ENCODE measurements at regions not wholly inside any gene's neighbourhood (a gene's known extent, or its start where the extent isn't known, plus 50 kb on each side); places are given as distances from the start of the nearest gene placed in this dataset.

DNA sequence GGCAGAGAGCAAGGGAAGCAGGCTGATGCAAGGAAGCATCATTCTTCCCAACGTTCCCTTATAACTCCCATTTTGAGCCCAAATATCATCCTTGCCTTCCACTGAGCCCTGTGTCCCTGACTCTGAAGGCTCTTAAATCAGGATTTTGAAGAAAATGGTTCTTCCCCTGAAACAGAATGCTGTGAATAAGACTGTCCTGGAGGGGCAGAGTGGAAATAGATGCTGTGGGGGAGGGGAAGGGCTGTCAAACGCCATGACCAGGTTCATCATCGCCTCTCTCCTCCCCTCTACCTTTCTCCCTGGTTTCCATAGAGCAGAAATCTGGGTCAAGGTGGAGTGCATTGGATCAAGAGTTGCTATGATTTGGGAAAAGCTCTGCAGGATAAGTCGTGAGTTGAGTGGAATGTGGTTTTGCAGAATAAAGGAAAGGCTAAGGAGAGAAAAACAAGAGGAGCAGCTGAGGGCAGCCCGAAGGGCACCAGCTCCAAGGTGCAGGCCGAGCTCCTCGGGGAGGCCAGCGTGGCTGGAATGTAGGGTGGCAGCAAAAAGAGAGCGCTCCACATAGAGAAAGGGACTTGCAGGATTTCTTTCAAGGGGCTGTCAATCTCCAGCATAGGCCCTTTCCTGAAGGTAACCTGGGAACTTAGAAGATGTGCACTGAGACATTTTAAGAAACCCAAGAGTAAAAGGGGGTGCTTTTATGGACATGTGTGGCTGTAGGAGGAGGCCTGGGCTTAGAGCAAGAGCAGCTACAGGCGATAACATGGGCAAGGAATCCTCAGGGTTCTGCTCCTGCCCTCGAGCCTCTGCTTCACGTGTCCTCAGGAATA is 120.8 kb upstream of the CDYL start:
- Mint-ChIP-seq H3K36me3 (ENCODE audit: low read depth) (no peaks in the 10 kb centered on the region), H3K4me1 (no peaks in the 10 kb centered on the region), H3K4me3 (no peak overlapping the region), H3K27me3 (peaks cover 11% of the 10 kb centered on the region), H3K9me3 (no peaks in the 10 kb centered on the region), H3K27ac (no peak overlapping the region)
- DNase-seq = no peak
- intact Hi-C loops (cut with micrococcal nuclease) = no loop called here

DNA sequence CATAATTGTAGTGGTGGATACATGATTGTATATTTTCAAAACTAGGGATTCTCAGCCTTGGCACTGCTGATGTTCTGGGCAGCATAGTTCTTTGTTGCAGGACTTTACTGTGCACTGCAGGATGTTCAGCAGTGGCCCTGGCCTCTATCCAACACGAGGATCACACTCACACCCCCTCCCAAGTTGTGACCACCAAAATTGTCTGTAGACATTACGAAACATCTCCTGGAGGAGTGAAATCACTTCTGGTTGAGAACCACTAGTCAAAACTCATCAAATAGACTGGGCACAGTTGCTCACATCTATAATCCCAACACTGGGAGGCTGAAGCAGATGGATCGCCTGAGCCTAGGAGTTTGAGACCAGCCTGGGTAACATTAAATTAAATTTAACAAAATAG is 123.1 kb upstream of the CDYL start:
- H3K9me3 Mint-ChIP-seq = peaks cover 4% of the 10 kb centered on the region

DNA sequence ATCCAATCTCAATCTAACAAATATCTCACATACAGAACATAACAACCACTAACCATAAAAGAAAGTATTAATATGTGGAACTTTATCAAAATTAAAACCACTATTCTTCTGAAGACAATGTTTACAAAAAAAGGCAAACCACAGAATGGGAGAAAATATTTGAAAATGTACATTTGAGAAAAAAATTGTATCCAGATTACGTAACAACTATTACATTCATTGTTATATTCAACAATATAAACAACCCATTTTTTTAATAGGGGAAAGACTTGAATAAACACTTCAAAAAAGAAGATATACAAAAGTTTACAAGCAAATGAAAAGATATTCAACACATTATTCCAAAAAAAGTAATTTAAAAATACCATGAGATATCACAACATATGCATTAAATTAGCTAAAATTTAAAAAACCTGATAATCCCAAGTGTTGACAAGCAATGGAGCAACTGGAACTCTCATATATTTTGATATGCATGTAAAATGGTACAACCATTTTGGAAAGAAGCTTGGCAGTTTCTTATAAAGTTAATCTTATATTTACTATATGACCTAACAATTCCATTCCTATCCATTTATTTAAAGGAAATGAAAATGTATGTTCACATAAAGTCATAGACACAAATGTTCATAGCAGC is 124.3 kb upstream of the CDYL start:
- peaks cover 4% of the 10 kb centered on the region for H3K9me3 Mint-ChIP-seq
- peaks cover 6% of the 10 kb centered on the region for H3K4me1 Mint-ChIP-seq
- no peak overlapping the region for H3K4me3 Mint-ChIP-seq
- H3K36me3 Mint-ChIP-seq (ENCODE audit: low read depth) = no peaks in the 10 kb centered on the region
- DNase-seq = no peak
- peaks cover 24% of the 10 kb centered on the region for H3K27me3 Mint-ChIP-seq
- intact Hi-C loops (cut with micrococcal nuclease) = no loop called here
- no peak overlapping the region for H3K27ac Mint-ChIP-seq

More for the DNA sequence above, 123.1 kb upstream of the CDYL start:
- Mint-ChIP-seq H3K4me1 (no peaks in the 10 kb centered on the region), H3K27ac (no peak overlapping the region), H3K27me3 (peaks cover 17% of the 10 kb centered on the region), H3K36me3 (ENCODE audit: low read depth) (no peaks in the 10 kb centered on the region), H3K4me3 (no peak overlapping the region)
- no peak for DNase-seq
- intact Hi-C loops (cut with micrococcal nuclease) = no loop called here

DNA sequence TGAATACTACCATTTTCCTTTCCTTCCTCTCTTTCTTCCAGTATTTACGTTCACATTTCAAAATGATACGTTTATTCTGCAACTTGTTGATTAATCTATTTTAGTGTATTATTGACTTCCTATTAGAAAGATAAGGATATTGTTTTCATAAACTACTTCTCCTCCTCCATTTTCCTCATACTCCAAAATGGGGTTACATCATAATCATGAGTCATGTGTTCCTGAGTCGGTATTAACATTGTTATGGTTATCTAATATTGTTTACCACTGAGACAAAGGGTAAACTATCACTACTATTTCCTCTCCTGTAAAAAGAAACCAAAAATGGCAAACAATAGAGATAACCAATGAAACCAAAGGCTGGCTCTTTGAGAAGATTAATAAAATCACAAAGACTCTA is 126.5 kb upstream of the CDYL start:
- Mint-ChIP-seq H3K27me3 (peaks cover 22% of the 10 kb centered on the region), H3K4me3 (no peak overlapping the region), H3K9me3 (peaks cover 4% of the 10 kb centered on the region), H3K27ac (no peak overlapping the region), H3K36me3 (ENCODE audit: low read depth) (no peaks in the 10 kb centered on the region), H3K4me1 (peaks cover 6% of the 10 kb centered on the region)
- intact Hi-C loops (cut with micrococcal nuclease) = no loop called here
- no peak for DNase-seq

DNA sequence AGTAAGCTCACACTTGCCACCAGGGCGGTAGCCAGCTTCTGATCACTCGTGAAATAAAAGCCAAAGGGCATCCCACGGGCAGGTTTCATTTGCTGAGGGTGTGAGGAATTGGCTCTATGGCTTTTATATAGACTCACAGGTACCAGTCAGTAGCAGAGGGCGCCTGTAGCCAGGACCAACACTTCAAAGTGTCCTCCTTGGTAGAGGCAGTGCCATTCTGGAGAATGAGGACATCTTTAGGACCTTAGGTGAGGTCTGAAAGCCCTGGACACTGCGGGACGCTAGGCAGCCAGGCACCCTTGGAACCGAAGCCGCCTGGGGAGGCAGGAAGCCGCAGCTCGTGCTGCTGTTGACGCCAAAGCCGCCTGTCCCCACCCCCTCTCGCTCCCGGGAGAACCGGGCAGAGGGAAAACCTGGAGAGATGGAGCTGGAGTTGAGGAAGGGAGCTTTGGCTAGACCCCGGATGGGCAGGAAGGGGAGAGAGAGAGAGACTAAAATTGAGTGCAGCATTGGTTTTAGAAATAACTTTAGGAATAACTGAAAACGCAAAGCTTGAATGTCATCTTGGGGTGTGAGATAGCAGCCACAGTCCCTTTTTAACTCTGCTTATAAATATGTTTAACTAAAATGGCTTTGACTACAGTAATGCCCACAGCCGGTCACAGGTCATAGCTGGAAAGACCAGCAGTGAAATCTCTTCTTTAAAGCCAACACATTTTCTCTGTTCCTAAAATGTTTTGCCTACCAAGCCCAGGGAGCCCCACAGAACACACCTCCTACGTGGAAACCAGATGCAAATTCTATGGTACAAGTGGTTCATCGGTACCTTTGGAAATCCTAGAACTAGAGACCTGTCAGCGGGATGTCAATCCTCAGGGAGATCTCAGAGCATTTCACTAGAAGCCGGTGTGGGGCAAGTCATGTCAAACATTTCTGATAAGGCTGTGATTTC is 128.5 kb upstream of the CDYL start:
- DNase-seq = peak; percentile 67
- peaks cover 6% of the 10 kb centered on the region for H3K4me1 Mint-ChIP-seq
- intact Hi-C loops (cut with micrococcal nuclease) = no loop called here
- H3K36me3 Mint-ChIP-seq (ENCODE audit: low read depth) = no peaks in the 10 kb centered on the region
- peak overlapping the region; percentile 62 for H3K4me3 Mint-ChIP-seq
- H3K27me3 Mint-ChIP-seq = peaks cover 26% of the 10 kb centered on the region
- peaks cover 7% of the 10 kb centered on the region for H3K9me3 Mint-ChIP-seq
- no peak overlapping the region for H3K27ac Mint-ChIP-seq

DNA sequence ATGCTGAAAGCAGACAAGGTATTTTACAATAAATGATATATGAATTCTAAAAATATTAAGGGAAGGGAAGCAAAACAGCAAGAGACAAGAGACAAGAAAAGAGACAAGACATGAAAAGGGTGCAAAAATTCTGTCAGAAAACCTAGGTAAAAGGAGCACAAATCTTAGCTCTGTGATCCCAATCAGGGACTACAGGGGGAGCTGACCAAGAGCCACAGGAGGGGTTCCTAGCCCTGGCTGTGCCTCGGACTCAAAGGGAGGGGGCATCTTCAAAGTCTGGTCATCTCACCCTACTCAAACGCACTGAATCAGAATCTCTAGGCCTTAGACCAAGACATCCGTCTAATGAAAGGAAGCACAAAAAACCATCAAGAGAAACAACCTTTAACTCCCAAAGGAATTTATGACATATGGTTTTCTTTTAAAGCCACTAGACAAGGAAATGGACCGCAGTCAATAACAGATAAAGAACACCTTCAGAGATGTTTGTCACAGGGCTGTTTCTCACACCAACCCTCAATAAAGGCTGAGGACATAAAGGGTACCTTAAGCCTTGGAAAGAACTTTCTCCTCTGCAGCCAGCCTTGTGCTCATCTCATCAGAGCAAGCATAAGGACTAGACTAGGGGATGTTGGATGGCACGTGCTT is 130.4 kb upstream of the CDYL start:
- H3K4me3 Mint-ChIP-seq = no peak overlapping the region
- no peak overlapping the region for H3K27ac Mint-ChIP-seq
- DNase-seq = no peak
- no peaks in the 10 kb centered on the region for H3K36me3 Mint-ChIP-seq (ENCODE audit: low read depth)
- H3K27me3 Mint-ChIP-seq = peaks cover 23% of the 10 kb centered on the region
- H3K9me3 Mint-ChIP-seq = peaks cover 7% of the 10 kb centered on the region
- H3K4me1 Mint-ChIP-seq = peaks cover 6% of the 10 kb centered on the region
- intact Hi-C loops (cut with micrococcal nuclease) = no loop called here

DNA sequence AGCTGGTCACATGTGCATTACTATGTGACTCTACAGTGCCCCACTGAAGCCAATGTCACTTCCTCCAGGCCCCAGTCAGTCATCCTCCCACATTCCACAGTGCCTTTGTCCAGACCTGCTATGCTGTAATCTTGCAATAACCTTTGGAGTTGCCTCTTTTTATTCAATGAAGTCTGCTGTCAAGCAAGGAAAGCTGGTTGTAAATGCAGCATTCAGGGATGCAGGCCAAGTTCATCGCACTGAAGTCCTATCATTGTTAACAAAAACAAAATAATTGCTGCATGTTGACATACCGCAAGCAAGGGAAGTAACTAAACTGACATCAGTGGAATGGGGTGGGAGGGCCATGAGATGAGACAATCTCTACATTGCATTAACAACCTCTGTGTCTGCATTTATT is 131.2 kb upstream of the CDYL start:
- intact Hi-C loops (cut with micrococcal nuclease) = no loop called here
- Mint-ChIP-seq H3K27ac (no peak overlapping the region), H3K4me1 (peaks cover 6% of the 10 kb centered on the region), H3K27me3 (peaks cover 21% of the 10 kb centered on the region), H3K9me3 (peaks cover 7% of the 10 kb centered on the region), H3K36me3 (ENCODE audit: low read depth) (no peaks in the 10 kb centered on the region), H3K4me3 (no peak overlapping the region)
- no peak for DNase-seq

DNA sequence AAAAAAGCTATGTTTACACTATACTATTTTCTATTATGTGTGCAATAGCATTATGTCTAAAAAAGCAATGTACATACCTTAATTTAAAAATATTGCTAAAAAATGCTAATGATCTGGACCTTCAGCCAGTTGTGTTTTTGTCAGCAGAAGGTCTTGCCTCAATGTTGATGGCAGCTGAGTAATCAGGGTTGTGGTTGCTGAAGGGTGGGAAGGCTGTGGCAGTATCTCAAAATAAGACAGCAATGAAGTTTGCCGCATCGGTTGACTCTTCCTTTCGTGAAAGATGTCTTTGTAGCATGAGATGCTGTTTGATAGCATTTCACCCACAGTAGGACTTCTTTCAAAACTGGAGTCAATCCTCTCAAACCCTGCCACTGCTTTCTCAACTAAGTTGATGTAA is 134.7 kb upstream of the CDYL start:
- no peak for DNase-seq
- H3K36me3 Mint-ChIP-seq (ENCODE audit: low read depth) = no peaks in the 10 kb centered on the region
- intact Hi-C loops (cut with micrococcal nuclease) = no loop called here
- H3K4me1 Mint-ChIP-seq = peaks cover 9% of the 10 kb centered on the region
- H3K27ac Mint-ChIP-seq = no peak overlapping the region
- H3K4me3 Mint-ChIP-seq = no peak overlapping the region
- peaks cover 11% of the 10 kb centered on the region for H3K9me3 Mint-ChIP-seq
- peaks cover 8% of the 10 kb centered on the region for H3K27me3 Mint-ChIP-seq

DNA sequence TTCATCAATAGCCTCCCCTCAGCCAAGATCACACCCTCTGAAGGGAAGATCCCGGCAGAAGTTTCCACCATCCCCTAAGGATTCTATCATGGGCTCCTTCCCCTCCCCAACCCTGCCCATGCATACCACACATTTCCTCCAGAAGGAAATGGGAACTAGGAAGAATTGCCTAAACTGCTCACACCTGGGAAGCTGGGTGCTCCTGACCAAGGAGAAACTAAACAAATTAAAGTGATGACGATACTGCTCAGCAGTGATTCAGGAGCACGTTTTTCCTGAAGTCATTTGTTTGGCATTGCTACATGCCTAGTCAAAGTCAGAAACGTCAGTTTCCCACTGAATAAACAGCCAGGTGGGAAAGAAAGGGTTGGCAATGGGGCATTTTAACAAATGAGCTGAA is 136.1 kb upstream of the CDYL start:
- intact Hi-C loops (cut with micrococcal nuclease) = no loop called here
- H3K4me3 Mint-ChIP-seq = no peak overlapping the region
- DNase-seq = no peak
- H3K27ac Mint-ChIP-seq = no peak overlapping the region
- no peaks in the 10 kb centered on the region for H3K36me3 Mint-ChIP-seq (ENCODE audit: low read depth)
- H3K9me3 Mint-ChIP-seq = peaks cover 11% of the 10 kb centered on the region
- H3K4me1 Mint-ChIP-seq = peaks cover 9% of the 10 kb centered on the region
- peaks cover 8% of the 10 kb centered on the region for H3K27me3 Mint-ChIP-seq

DNA sequence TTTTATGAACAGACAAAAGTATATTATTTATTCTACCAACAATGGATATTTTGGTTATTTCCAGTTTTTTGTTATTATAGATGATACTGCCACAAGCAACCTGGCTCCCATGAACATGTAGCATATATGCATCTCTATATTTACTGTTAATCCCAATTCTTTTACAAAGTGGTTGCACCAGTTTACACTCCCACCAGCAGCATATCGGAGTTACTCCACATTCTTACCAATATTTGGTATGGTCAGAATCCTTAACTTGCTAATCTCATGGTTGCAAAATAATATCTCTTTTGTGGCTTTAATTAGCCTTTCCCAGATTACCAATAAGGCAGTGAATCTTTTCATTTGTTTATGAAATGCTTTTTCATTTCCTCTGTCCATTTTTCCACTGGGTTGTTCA is 137.6 kb upstream of the CDYL start:
- intact Hi-C loops (cut with micrococcal nuclease) = loop anchor here (5.0 kb wide), 2 partner anchors 139 to 304 kb away; partner anchors contain the start of gene CDYL
- H3K27me3 Mint-ChIP-seq = peaks cover 8% of the 10 kb centered on the region
- peak overlapping the region; percentile 71 for H3K27ac Mint-ChIP-seq
- H3K36me3 Mint-ChIP-seq (ENCODE audit: low read depth) = no peaks in the 10 kb centered on the region
- peaks cover 11% of the 10 kb centered on the region for H3K9me3 Mint-ChIP-seq
- H3K4me3 Mint-ChIP-seq = no peak overlapping the region
- peaks cover 9% of the 10 kb centered on the region for H3K4me1 Mint-ChIP-seq
- no peak for DNase-seq

DNA sequence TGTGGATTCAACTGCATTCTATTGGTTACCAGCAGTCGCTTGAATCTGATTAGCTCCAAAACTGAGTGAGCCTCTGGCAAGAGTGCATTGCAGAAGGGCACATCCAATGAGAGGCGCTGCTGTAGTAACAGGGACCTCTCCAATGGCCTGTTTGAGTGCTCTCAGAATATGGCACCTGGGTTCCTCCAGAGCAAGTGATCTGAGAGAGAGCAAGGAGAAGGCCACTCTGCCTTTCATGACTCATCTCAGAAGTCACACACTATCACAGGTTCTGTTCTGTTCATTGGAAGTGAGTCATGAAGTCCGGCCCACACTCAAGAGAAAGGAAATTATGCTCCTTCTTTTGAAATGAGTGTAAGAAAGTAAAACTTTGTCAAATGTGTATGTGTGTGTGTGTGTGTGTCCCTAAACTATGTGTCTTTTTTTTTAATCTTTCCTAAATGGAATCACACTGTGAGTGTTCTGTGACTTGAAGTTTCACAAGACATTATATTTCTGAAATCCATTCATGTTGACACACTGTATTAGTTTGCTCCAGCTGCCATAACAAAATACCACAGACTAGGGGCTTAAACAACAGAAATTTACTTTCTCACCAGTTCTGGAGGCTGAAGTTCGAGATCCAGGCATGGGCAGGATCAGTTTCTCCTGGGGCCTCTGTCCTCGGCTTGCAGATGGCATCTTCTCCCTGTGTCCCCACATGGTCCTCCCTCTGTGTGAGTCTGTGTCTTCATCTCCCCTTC is 138.3 kb upstream of the CDYL start:
- Mint-ChIP-seq H3K36me3 (ENCODE audit: low read depth) (no peaks in the 10 kb centered on the region), H3K4me1 (peaks cover 9% of the 10 kb centered on the region), H3K9me3 (peaks cover 10% of the 10 kb centered on the region), H3K27me3 (peaks cover 6% of the 10 kb centered on the region), H3K27ac (peak overlapping the region; percentile 60), H3K4me3 (no peak overlapping the region)
- intact Hi-C loops (cut with micrococcal nuclease) = loop anchor here (5.0 kb wide), 2 partner anchors 139 to 304 kb away; partner anchors contain the start of gene CDYL
- peak; percentile 65 for DNase-seq

DNA sequence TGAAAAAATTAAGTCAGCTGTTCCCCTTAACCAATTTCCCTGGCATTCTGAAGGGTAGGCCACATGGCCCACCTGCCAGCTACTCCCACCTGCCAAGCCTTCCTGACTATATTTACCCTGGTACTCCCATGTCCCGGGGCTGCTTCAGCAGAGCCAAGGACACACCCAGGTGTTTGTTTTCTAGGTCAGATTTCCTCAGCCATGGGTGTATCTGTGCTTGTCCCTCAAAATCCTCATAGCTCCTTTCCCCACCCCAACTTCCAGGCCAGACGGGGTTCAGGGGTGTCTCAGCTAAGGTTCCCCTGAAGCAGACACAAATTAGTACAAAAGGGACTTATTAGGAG is 139.4 kb upstream of the CDYL start:
- intact Hi-C loops (cut with micrococcal nuclease) = loop anchor here (5.0 kb wide), 2 partner anchors 140 to 305 kb away; partner anchors contain the start of gene CDYL
- Mint-ChIP-seq H3K36me3 (ENCODE audit: low read depth) (no peaks in the 10 kb centered on the region), H3K9me3 (peaks cover 8% of the 10 kb centered on the region), H3K27ac (peak overlapping the region; percentile 56), H3K4me3 (no peak overlapping the region), H3K4me1 (peaks cover 9% of the 10 kb centered on the region), H3K27me3 (peaks cover 5% of the 10 kb centered on the region)
- no peak for DNase-seq
